ENCODE measurements at regions not wholly inside any gene's neighbourhood (a gene's known extent, or its start where the extent isn't known, plus 50 kb on each side); places are given as distances from the start of the nearest gene placed in this dataset.
"Not testable (repeated sequence)": the region's sequence is repeated elsewhere in the genome, so short reads cannot be mapped to it uniquely, and the experiment has no call there.

- no peak for DNase-seq (ENCODE audit: low read depth, low spot score)
- ChIA-PET CTCF (no interaction called here), POLR2A (no interaction called here)
- H3K4me3 ChIP-seq (ENCODE audit: low read depth, low read length), result peak overlapping the region; percentile 49
- TF ChIP-seq CTCF (IDR thresholded peaks at IDR 0.05; ENCODE audit: insufficient read depth, low read length, missing control alignments), result no peak
Measured at GRCh38 chr1:217134857-217135568, 411.8 kb upstream of the ESRRG start.

- ChIA-PET CTCF (no interaction called here), POLR2A (no interaction called here)
- no peak for DNase-seq (ENCODE audit: low read depth, low spot score)
- no peak for TF ChIP-seq CTCF (IDR thresholded peaks at IDR 0.05; ENCODE audit: insufficient read depth, low read length, missing control alignments)
- H3K4me3 ChIP-seq (ENCODE audit: low read depth, low read length), result no peak overlapping the region
Measured at GRCh38 chr1:217133958-217134856, 411.0 kb upstream of the ESRRG start.

GRCh38 chr1:217133092-217133491, 409.9 kb upstream of the ESRRG start:
- ChIA-PET CTCF (no interaction called here), POLR2A (no interaction called here)
- no peak overlapping the region for H3K4me3 ChIP-seq (ENCODE audit: low read depth, low read length)
- TF ChIP-seq CTCF (IDR thresholded peaks at IDR 0.05; ENCODE audit: insufficient read depth, low read length, missing control alignments), result no peak
- DNase-seq (ENCODE audit: low read depth, low spot score), result no peak

GRCh38 chr1:217123340-217123739, 400.1 kb upstream of the ESRRG start:
- H3K4me3 ChIP-seq (ENCODE audit: low read depth, low read length); CTCF ChIA-PET; POLR2A ChIA-PET; DNase-seq (ENCODE audit: low read depth, low spot score): not testable (repeated sequence)

GRCh38 chr1:217117973-217118465, 394.8 kb upstream of the ESRRG start:
- TF ChIP-seq CTCF (IDR thresholded peaks at IDR 0.05; ENCODE audit: insufficient read depth, low read length, missing control alignments), result no peak
- no peak overlapping the region for H3K4me3 ChIP-seq (ENCODE audit: low read depth, low read length)
- ChIA-PET POLR2A (no interaction called here), CTCF (no interaction called here)
- no peak for DNase-seq (ENCODE audit: low read depth, low spot score)

GRCh38 chr1:217115404-217116380, 392.5 kb upstream of the ESRRG start:
- no peak for DNase-seq (ENCODE audit: low read depth, low spot score)
- TF ChIP-seq CTCF (IDR thresholded peaks at IDR 0.05; ENCODE audit: insufficient read depth, low read length, missing control alignments), result no peak
- CTCF ChIA-PET, result no interaction called here
- no peak overlapping the region for H3K4me3 ChIP-seq (ENCODE audit: low read depth, low read length)
- POLR2A ChIA-PET, result no interaction called here
